OCI-LY3 (cell line): ENCODE measurements at regions not wholly inside any gene's neighbourhood (a gene's known extent, or its start where the extent isn't known, plus 50 kb on each side); places are given as distances from the start of the nearest gene placed in this dataset.

Experiments used
- CTCF ChIP-seq: fragments of 200-600, 300-600 bp; sonication (generic); IDR thresholded peaks from 2 replicates; pipeline ENCODE4 v1.5.1; 2014; ENCODE audit warnings: antibody characterized with exemption, low read length, low read depth
- EZH2phosphoT487 ChIP-seq: fragments of 200-600 bp; shearing (Covaris generic); IDR thresholded peaks from 2 replicates; pipeline ENCODE4 v1.6.1; 2018; ENCODE audit warnings: antibody characterized with exemption, mixed run types, low read depth

- TF ChIP-seq CTCF = no peak
- TF ChIP-seq EZH2phosphoT487 = no peak
Observed at GRCh38 chr3:5699313-5699712, 511.8 kb downstream of the EDEM1 start.
